ENCODE measurements at regions not wholly inside any gene's neighbourhood (a gene's known extent, or its start where the extent isn't known, plus 50 kb on each side); places are given as distances from the start of the nearest gene placed in this dataset.
"Not testable (repeated sequence)": the region's sequence is repeated elsewhere in the genome, so short reads cannot be mapped to it uniquely, and the experiment has no call there.

- DNase-seq = no peak
Measured at GRCh38 chr6:68575765-68576439, 59.2 kb upstream of the ADGRB3 start.

GRCh38 chr6:68572975-68573374, 62.1 kb upstream of the ADGRB3 start:
- no peak for DNase-seq

- no peak for DNase-seq
Measured at GRCh38 chr6:68572525-68572924, 62.6 kb upstream of the ADGRB3 start.

- DNase-seq = no peak
Measured at GRCh38 chr6:68559716-68560115, 75.4 kb upstream of the ADGRB3 start.

GRCh38 chr6:68559070-68559469, 76.0 kb upstream of the ADGRB3 start:
- DNase-seq = no peak

- DNase-seq = no peak
Measured at GRCh38 chr6:68546620-68547019, 88.5 kb upstream of the ADGRB3 start.

GRCh38 chr6:68544450-68544849, 90.6 kb upstream of the ADGRB3 start:
- no peak for DNase-seq

- DNase-seq = no peak
Measured at GRCh38 chr6:68533339-68533795, 101.7 kb upstream of the ADGRB3 start.

GRCh38 chr6:68527691-68528090, 107.4 kb upstream of the ADGRB3 start:
- no peak for DNase-seq

GRCh38 chr6:68506911-68507310, 128.2 kb upstream of the ADGRB3 start:
- DNase-seq = no peak

- no peak for DNase-seq
Measured at GRCh38 chr6:68502946-68503345, 132.1 kb upstream of the ADGRB3 start.

- no peak for DNase-seq
Measured at GRCh38 chr6:68497927-68498326, 137.2 kb upstream of the ADGRB3 start.

- not testable (repeated sequence) for DNase-seq
Measured at GRCh38 chr6:68494880-68495279, 140.2 kb upstream of the ADGRB3 start.

- no peak for DNase-seq
Measured at GRCh38 chr6:68476611-68477010, 158.5 kb upstream of the ADGRB3 start.

- DNase-seq = no peak
Measured at GRCh38 chr6:68473433-68474210, 161.5 kb upstream of the ADGRB3 start.

- no peak for DNase-seq
Measured at GRCh38 chr6:68468244-68468884, 166.7 kb upstream of the ADGRB3 start.

GRCh38 chr6:68458447-68458846, 176.6 kb upstream of the ADGRB3 start:
- DNase-seq = no peak

GRCh38 chr6:68447112-68447511, 188.0 kb upstream of the ADGRB3 start:
- no peak for DNase-seq

GRCh38 chr6:68445926-68446325, 189.2 kb upstream of the ADGRB3 start:
- DNase-seq = no peak

GRCh38 chr6:68443704-68444103, 191.4 kb upstream of the ADGRB3 start:
- DNase-seq = no peak

- no peak for DNase-seq
Measured at GRCh38 chr6:68427630-68428029, 207.5 kb upstream of the ADGRB3 start.

GRCh38 chr6:68410021-68410420, 225.1 kb upstream of the ADGRB3 start:
- DNase-seq = no peak

- DNase-seq = no peak
Measured at GRCh38 chr6:68400396-68400795, 234.7 kb upstream of the ADGRB3 start.

- no peak for DNase-seq
Measured at GRCh38 chr6:68391953-68392352, 243.1 kb upstream of the ADGRB3 start.

All from CD4-positive, alpha-beta T cell treated with Interleukin-12 subunit alpha and Interleukin-12 subunit beta, for 1 hour (primary cell).